CD1c-positive myeloid dendritic cell (primary cell): ENCODE measurements at regions not wholly inside any gene's neighbourhood (a gene's known extent, or its start where the extent isn't known, plus 50 kb on each side); places are given as distances from the start of the nearest gene placed in this dataset.

Experiments
- DNase-seq: peaks from one replicate; pipeline ENCODE4 v3.0.0-alpha.2; 2016; ENCODE audit errors: extremely low spot score

DNA sequence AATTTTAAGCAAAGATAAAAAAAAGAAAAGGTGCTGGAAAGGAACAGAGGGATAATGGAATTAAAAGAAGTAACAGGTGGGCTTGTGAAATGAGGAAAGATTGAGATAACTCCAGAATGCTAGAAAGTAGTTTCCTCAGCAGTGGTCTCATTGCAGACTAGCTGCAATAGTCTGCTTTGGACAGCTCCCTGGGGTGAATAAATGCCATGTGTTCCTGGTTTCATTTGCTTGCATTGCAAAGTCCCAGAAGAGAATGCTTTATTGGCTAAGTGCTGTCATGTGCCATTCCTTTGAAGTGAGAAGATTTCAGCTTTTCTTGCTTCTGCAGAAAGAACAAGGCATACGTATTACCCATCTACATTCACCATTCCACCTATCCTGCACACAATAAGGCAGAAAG is 478.8 kb upstream of the RAG2 start:
- DNase-seq, result no peak

DNA sequence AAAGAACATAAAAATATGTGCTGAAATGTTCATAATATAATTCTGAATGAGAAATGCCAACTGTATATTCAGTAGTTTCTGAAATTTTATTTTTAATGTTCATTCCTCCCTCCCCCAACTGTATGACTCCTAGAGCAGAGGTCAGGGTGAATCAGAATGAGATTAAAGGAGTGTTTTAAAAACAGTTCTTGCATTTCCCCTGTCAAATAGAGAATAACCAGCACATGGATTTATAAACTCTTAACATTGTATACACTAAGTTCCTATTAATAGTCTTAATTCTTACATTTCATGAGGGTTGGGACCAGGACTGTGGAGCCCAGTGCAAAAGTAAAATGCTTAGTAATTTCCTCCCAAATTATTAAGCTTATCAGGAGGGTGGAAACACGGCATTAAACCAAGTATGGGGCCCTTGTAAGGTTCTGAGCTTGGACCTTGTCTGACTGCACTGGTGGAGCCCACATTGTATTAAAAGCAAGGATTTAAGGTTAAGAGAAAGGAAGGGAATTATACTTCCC is 474.6 kb upstream of the RAG2 start:
- no peak for DNase-seq

DNA sequence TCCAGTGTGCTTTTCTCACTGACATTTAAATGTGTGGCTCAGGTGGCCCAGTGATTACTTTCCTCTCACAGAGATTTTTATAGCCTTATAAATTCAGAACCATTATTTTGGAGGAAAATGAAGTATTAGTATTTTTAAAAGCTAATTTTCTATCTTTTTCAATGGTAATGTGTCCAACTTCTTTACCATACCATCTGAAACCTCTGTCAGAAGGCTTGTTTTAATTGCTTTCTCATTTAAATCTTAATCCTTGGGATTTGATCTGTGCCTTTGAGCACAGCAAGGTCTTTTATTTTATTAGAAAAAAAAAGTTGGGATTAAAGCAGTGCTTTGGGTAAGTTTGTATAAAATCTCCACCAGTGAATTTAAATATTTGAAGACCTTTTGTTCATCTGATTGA is 452.3 kb upstream of the RAG2 start:
- no peak for DNase-seq

DNA sequence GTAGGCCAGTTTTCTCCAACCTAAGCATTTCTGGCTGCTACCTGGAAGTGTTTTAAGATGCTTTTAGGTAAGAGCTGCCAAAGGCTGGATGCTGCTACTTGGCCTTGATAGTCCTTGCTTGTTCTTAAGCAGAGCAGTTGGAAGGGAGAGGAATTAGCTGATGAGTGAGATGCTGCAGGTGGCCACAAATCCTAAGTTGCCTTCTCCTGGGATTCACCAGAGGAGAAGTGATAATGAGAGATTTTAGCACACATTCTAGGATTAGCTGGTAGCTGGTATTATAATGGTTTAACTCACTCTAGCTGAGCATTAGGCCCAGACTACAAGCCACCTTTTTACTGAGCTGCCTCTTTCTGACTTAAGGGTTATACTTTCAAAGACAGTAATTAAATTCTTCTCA is 442.9 kb upstream of the RAG2 start:
- DNase-seq, result no peak

DNA sequence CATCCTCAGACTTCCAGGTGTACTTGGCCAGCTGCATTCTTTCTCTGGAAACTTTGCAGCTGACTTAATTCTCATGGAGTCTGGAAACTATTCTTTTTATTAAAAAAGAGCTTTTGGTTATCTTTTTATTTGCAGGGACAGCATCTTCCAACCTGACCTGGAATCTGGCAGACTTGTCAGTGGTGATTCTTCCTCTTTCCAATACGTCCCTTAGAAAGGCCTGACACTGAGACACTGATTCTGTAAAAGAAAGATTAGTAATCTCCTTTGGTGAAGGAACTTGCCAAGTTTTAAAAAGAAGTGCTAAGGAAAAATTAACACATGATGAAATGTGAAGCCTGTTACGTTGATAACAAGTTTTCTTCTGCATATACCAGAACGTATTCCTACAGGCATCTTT is 440.9 kb upstream of the RAG2 start:
- no peak for DNase-seq

GRCh38 chr11:37026741-37027140 is 428.7 kb upstream of the RAG2 start:
- no peak for DNase-seq

GRCh38 chr11:37026326-37026725 is 428.3 kb upstream of the RAG2 start:
- no peak for DNase-seq

GRCh38 chr11:37006563-37006962 is 408.5 kb upstream of the RAG2 start:
- DNase-seq, result no peak

GRCh38 chr11:37002831-37003230 is 404.8 kb upstream of the RAG2 start:
- no peak for DNase-seq

DNA sequence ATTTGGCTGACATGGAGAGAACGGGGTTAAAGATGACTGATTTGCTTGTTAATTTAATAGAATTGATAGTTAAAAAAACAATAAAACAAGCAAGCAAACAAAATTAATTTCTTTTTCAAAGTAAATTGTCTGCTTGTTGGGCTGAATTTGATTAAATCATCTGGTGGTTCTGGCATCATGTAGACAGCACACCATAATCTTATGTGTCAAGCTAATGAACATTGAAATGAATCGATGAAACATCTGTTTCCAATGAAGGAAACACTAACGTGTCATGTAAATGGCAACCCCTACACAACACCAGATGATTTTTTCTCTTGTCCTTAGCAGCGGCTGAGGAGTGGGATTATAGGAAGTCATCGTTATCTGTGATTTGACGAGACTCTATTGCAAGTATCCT is 399.6 kb upstream of the RAG2 start:
- no peak for DNase-seq

- no peak for DNase-seq
Measured at GRCh38 chr11:36996795-36997194, 398.8 kb upstream of the RAG2 start.

DNA sequence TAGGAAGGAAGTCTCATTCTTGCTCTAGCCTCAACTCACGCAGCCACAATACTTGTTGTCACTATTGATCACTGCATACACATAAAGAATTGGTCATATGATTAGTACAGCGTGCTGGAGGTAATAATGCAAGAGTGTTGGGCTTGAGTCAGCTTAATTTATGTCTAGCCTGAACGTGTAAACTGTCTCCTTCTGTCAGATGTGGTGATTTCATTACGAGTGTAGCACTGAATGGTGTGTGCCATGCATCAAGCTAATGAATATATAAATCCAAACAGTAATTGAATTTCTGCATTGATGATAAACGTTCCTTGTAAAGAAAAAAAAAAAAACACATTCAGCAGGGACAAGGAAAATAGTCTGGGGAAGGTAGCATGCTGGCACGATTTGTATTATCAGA is 396.2 kb upstream of the RAG2 start:
- DNase-seq, result no peak

DNA sequence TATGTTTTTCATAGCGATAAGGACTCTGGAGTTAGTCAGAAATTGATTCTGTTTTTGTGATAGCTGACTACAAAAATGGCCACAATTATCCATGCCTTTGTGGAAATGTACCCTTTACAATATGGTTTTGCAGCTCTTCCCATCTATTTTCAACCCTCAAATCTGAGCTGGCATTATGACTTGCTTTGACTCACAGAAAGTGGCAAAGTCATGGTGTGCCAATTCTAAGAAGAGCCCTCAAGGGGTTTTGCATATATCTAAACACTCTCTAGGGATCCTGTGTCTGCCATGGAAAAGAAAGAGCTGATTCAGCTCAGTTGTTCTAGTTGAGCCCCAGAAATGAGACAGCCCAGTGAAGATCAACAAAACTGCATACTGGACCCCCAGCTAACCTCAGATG is 390.5 kb upstream of the RAG2 start:
- DNase-seq, result no peak

- DNase-seq, result no peak
Measured at GRCh38 chr11:36985562-36985961, 387.5 kb upstream of the RAG2 start.

GRCh38 chr11:36976741-36977140 is 378.7 kb upstream of the RAG2 start:
- DNase-seq, result no peak

- no peak for DNase-seq
Measured at GRCh38 chr11:36974771-36975170, 376.7 kb upstream of the RAG2 start.

DNA sequence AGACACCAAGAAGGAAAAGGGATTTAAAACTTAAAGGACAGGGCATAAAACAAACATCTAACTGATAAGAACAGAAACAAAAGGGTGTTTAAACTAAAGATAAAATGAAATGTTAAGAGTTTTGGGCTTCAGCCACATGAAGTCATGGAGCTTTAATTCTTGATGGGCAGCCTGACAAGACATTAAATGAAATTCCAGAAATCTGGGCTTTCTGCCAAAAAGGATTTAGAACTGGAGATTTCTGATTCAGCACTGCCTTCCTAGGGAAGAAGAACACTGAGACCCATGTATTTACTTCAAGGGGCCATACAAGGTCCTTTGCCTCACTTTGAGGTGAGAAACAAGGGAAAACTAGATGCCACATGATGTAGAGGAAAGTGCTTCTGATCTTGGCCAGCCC is 355.9 kb upstream of the RAG2 start:
- no peak for DNase-seq

- DNase-seq, result no peak
Measured at GRCh38 chr11:36948460-36949127, 350.6 kb upstream of the RAG2 start.

- DNase-seq, result no peak
Measured at GRCh38 chr11:36945384-36945783, 347.3 kb upstream of the RAG2 start.

DNA sequence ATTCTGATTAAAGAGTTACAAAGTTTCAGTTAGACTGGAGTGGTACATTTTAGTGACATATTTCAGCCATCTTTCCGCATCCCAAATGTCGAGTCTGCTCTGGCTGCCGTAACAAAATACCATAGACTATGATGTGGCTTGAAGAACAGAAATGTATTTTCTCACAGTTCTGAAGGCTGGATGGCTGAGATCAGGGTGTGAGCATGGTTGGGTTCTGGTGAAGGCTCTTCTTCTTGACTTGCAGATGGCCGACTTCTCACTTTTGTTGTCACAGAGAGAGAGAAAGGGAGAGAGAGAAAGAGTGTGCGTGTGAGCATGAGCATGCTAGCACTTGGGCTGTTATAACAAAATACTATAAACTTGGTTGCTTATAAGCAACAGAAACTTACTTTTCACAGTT is 335.4 kb upstream of the RAG2 start:
- DNase-seq, result no peak

DNA sequence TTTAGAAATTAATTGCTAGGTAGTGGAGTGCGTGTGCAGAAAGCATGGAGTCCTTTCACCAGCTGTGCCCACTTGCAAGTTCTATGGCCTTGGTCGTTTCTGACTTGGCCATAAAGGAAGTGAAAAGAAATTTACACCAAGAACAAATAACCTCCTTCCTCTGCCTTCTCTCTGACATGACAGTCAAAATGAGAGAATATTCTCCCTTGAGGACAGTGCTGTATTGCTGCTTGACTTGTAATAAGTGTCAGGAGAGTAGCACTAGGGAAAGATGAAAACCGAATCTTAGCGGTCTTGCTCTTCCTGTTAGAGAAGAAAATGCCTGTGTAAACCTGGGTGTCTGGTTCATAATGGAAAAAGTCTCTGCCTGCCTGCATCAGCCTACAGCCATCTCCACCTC is 333.1 kb upstream of the RAG2 start:
- DNase-seq, result no peak

DNA sequence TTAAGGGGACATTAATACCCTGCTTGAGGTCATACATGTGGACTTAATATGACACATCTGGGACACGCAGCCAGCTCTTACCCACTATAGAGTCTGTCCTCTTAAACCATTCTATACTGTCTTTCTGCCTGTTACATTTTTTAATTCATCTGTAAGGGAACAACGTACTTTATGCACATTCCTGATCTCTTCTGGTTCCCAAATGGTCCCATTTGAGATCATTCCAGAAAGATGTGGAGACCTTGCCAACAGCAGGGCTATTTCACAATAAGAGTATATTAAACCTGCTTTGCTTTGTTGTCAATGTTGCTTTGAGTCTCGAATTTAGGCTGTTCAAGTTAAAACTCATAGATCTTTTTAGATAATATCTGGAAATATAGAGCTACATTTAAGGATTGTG is 332.2 kb upstream of the RAG2 start:
- no peak for DNase-seq

- DNase-seq, result no peak
Measured at GRCh38 chr11:36929401-36929800, 331.4 kb upstream of the RAG2 start.

DNA sequence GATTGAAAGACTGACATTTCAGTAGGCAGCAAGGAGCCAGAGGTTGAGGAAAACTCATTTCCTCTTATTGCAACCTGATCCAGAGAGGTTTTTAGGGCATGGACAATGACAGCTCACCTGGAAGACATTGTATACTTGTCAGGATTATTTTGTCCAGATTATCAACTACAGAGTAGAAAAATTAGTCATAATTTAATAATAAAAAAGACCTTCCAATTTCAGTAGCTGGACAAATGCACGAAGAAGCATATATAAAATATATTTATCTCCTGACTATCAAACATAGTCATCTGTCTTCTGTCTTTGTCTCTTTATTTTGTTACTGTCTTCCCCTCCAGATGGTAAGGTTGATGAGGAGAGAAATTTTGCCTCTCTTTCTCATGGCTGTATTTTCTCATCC is 330.6 kb upstream of the RAG2 start:
- no peak for DNase-seq
